ENCODE measurements at regions not wholly inside any gene's neighbourhood (a gene's known extent, or its start where the extent isn't known, plus 50 kb on each side); places are given as distances from the start of the nearest gene placed in this dataset.
A peak's percentile ranks its signal among the peaks of the same experiment; 100 is the strongest.

DNA sequence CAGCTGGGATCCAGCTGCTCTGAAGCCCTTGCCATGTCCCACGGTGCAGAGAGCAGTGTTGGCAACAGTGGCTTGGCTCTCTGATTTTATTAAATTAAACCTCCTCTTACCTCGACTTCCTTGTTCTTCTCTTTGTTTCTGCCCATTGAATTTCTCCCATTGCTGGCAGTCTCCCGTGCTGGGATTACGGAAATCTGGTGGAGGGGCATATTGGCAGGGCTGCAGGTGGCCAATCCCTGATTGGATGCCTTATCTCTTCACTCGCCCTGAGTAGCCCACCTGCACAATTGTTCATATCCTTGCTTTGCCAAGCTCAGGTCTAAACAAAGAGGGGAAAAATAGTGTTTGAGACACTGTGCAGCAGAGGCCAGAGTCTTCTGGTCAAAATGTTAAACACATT, 493.9 kb downstream of the TMA16 start:
- Histone ChIP-seq H3K4me3 (ENCODE audit: extremely low read depth in 1 of 4, insufficient read depth in 2 of 4, low read depth in 3 of 4, low read length in 4 of 4) (no peak overlapping the region), H3K4me2 (ENCODE audit: insufficient read depth in 1 of 2, low read depth in 2 of 2, low read length in 2 of 2) (0 out of 4 replicates have a peak overlapping the region, but pooled peaks of 1 of the 2 experiments have one; percentile 15), H3K4me1 (replicated peaks in 1 of 4; ENCODE audit: control insufficient read depth in 3 of 4, insufficient read depth in 4 of 4, low read length in 3 of 4) (peaks cover 0 to 10% (median 8%) of the 10 kb centered on the region in 4 experiments; a peak in 4 of 7 replicates), H2AFZ (ENCODE audit: low read length) (0 out of 2 replicates have a peak overlapping the region, but pooled peaks have one; percentile 87), H3K23ac (ENCODE audit: insufficient read length) (no peak overlapping the region), H3K79me2 (ENCODE audit: control insufficient read depth in 1 of 2, insufficient read depth in 2 of 2, low read length in 2 of 2) (no peaks in the 10 kb centered on the region), H3K9ac (replicated peaks in 1 of 4; ENCODE audit: extremely low read depth in 1 of 4, low read depth in 3 of 4, low read length in 3 of 4) (no peak overlapping the region), H2BK15ac (ENCODE audit: low read length) (no peak overlapping the region), H3K18ac (ENCODE audit: extremely low read depth, low read length) (no peak overlapping the region), H3K27me3 (replicated peaks in 1 of 4; ENCODE audit: control insufficient read depth in 3 of 4, extremely low read depth in 1 of 4, insufficient read depth in 3 of 4, low read length in 3 of 4) (no peaks in the 10 kb centered on the region), H3K79me1 (ENCODE audit: low read depth, low read length) (no peaks in the 10 kb centered on the region), H4K5ac (ENCODE audit: insufficient read length, low read depth, low read length) (no peak overlapping the region), H3K4ac (replicated peaks; ENCODE audit: insufficient read length, low read depth, low read length) (no peak overlapping the region), H2BK5ac (ENCODE audit: low read depth, low read length) (no peak overlapping the region), H3K27ac (ENCODE audit: low read depth, low read length) (no peak overlapping the region), H3K56ac (replicated peaks; ENCODE audit: insufficient read length, low read depth, low read length) (no peak overlapping the region), H4K8ac (ENCODE audit: extremely low read depth, insufficient read depth, low read length) (no peak overlapping the region), H2BK20ac (ENCODE audit: low read length) (no peak overlapping the region), H3K36me3 (ENCODE audit: control insufficient read depth in 2 of 4, insufficient read depth in 4 of 4, low read length in 3 of 4) (no peaks in the 10 kb centered on the region), H2BK120ac (replicated peaks; ENCODE audit: low read depth, low read length) (no peak overlapping the region), H4K91ac (replicated peaks; ENCODE audit: insufficient read length, low read length) (no peak overlapping the region), H2BK12ac (ENCODE audit: low read depth, low read length) (no peak overlapping the region), H3K9me3 (ENCODE audit: insufficient read depth in 2 of 2, low read depth in 1 of 2, low read length in 1 of 2) (no peaks in the 10 kb centered on the region), H4K20me1 (replicated peaks in 1 of 2; ENCODE audit: control insufficient read depth in 1 of 2, insufficient read depth in 2 of 2, low read length in 2 of 2) (no peaks in the 10 kb centered on the region), H3K14ac (ENCODE audit: insufficient read length) (no peak overlapping the region), H2AK5ac (ENCODE audit: low read depth, low read length) (no peak overlapping the region), H3K23me2 (ENCODE audit: low read depth, low read length) (no peaks in the 10 kb centered on the region)
- TF ChIP-seq SP2 (IDR thresholded peaks at IDR 0.05; ENCODE audit: low read length) (no peak), POU5F1 (IDR thresholded peaks at IDR 0.05; ENCODE audit: low read depth, low read length) (no peak), TEAD4 (IDR thresholded peaks at IDR 0.05; ENCODE audit: low read depth, low read length) (no peak), EGR1 (IDR thresholded peaks at IDR 0.05; ENCODE audit: borderline replicate concordance, low read depth, low read length) (no peak), SIX5 (IDR thresholded peaks at IDR 0.05; ENCODE audit: low read depth, low read length) (no peak), CBX8 (IDR thresholded peaks at IDR 0.05; ENCODE audit: borderline replicate concordance, low read depth, low read length) (no peak)
- DNase-seq (ENCODE audit: low read depth in 1 of 2, low spot score in 2 of 2) (no peak), FAIRE-seq (no peak)
- POLR2A ChIA-PET (ENCODE audit: partially characterized antibody): no interaction called here
- CTCF ChIA-PET (ENCODE audit: partially characterized antibody): interaction anchor here (0.8 to 1.3 kb wide), 2 partner anchors 24 to 631 kb away, joined by 3 read pairs; no protein-coding TSS in a partner anchor
- WGBS, 2 experiments (ENCODE audit: extremely low coverage in 1 of 2, insufficient coverage in 1 of 2, insufficient read length in 1 of 2, insufficient replicate concordance in 2 of 2, low coverage in 1 of 2, low lambda C conversion rate in 2 of 2, missing lambda C conversion rate in 1 of 2): 83% methylated on average over 5 of the region's 5 CpGs; no CpG with 5 or more reads in 1 of the 2 experiments

Measured in H1 (cell line).